NCI-H1694 (cell line): ENCODE measurements at regions not wholly inside any gene's neighbourhood (a gene's known extent, or its start where the extent isn't known, plus 50 kb on each side); places are given as distances from the start of the nearest gene placed in this dataset.

Experiments used
- DNase-seq: peaks from one replicate; lab custom pipeline; 2025; lab: John Stamatoyannopoulos, UW

DNA sequence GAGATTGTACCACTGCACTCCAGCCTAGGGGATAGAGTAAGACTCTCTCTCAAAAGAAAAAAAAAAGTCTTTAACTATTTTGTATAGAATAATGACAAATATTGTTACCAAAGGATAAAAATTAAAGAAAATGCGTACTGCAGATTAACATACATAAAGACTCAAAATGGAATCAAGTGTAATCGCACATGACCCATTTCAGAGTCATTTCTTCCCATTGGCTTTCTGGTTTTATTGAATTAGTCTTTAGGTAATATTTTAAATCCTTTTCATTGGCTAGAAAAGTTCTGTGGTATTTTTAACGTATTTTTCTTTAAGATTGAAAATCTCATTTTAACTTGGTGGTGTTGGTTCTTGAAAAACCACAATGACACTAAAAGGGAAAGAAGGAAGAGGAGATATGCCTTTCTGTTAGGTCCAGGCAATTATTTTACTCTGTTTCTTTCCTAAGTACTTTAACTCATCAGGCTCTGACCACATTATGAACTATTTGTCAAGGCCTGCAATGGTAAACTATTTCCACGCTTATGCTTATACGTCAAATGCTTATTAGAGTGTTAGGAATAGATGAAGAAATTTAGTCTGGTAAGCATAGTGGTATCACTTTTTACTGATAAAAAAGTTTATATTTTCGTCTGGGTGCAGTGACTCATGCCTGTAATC is 52.3 kb downstream of the PLEKHG1 start:
- no peak for DNase-seq

DNA sequence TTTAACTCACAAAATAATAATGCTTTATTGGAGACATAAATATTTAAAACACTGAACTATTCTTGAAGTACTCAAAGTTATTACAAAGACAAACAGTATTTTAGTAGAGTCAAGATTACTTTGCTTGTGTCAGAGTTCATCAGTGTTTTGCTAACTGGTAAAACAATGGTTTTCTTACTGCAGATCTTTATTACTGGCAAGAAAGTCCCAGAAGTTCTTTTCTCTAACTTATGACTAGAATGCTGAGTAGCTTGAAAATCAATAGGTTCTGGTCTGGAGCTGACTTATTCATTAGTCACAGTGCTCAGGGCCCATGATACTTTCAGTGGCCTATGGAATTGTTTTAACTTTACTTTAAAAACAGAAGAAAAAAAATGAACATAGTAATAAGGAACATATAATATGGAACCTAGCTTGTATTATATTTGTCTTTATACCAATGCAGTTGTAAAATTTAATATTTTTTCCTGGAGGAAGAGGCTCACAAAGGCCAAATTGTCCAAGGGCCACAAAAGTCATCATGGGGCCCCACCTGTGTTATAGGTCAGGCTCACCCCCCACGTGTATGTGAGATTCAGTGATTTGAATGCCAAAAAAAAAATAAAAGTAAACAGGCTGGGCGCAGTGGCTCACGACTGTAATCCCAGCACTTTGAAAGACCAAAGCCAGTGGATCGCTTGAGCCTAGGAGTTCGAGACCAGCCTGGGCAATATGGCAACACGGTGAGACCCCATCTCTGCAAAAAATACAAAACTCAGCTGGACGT is 53.3 kb downstream of the PLEKHG1 start:
- DNase-seq: no peak

DNA sequence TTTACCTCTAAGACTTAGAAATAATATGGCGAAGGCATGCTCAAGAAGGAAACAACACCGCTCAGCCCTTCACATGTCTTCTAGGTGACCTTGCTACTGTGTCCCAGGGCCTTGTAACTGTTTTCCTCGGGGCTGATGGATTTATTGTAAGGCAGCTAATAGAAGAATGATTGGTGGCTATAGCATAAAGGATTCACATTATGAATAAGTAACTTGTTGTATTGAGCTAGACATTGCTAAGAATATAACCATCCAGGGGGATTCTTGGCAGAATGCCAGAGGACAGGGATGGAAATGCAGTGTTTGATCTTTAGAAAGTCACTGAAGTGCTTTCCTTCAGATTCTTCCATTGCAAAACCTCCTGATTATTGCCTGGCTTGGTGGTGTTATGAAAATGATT is 54.9 kb downstream of the PLEKHG1 start:
- no peak for DNase-seq

DNA sequence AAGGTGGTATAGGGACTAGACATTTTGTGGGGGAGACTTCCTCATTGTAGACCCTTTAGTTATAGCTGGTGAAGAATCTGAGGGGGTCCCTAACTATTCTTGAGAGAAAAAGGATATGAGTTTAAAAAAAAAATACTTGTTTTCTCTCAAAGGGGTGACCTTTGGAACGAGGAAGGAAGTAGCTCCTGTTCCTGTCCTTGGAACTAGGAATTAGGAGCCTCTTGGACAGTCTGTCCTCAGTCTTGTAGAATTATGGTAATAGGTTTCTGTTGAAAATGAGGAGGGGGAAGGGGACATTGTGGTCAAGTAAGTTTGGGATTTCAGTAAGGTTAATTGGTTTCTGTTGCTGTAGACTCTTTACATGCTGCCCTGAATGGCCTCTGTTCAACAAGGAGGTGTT is 56.5 kb downstream of the PLEKHG1 start:
- DNase-seq: no peak

- DNase-seq: no peak
Measured at GRCh38 chr6:150658421-150658820, 58.7 kb downstream of the PLEKHG1 start.

DNA sequence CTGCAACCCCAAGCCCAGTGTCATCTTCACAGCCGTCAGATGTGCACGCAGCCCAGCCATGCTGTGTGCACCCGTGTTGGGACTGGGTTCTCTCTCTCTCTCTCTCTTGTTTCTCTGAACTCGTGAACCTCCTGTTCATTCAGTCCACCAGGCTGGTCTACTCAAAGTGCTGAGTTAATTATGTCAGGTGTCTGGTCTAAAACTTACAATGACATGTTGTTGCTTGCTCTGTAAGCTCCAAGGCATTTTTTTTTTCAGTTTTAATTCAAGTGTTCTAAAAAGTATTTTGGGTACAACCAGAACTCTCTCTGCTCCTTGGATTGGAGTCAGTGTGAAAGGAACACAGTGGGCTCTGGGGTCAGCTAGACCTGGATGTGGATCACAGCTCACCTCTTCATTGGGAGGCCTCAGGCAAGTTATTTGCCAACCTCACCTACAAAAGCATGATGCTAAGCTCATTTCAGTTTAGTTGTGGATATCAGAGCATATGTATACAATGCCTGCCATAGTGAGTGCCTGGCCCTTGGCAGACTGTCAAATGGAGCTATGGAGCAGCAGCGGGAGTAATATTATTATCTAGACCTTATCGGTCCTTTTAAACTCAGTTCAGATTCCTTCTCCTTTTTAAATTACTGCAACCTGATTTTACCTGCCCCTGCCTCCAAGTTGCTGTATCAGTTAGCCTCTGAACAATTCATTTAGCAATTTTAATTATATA is 59.5 kb downstream of the PLEKHG1 start:
- DNase-seq: peak; percentile 4

- no peak for DNase-seq
Measured at GRCh38 chr6:150661216-150662007, 61.7 kb downstream of the PLEKHG1 start.

DNA sequence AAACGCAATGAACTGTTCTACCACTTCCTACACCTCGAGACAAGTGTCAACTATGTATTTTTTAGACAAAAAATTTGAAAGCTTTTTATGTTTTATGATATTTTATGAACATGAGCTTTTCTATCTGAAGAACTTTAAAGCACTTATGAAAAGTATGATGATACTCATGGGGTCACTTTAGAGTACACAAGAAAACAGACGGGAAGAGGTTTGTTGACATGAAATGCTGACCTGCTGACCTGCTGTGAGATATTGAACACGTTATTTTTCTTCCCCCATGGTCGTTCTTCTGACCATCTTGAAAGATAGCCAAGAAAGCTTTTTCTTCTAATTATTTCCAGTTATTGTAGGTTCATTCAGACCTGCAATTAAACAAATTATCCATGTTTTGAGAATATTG is 63.1 kb downstream of the PLEKHG1 start:
- no peak for DNase-seq

- DNase-seq: no peak
Measured at GRCh38 chr6:150664091-150664490, 64.4 kb downstream of the PLEKHG1 start.

GRCh38 chr6:150666071-150666470 is 66.4 kb downstream of the PLEKHG1 start:
- no peak for DNase-seq

- DNase-seq: no peak
Measured at GRCh38 chr6:150667359-150667758, 67.7 kb downstream of the PLEKHG1 start.

- no peak for DNase-seq
Measured at GRCh38 chr6:150667977-150668716, 68.5 kb downstream of the PLEKHG1 start.

DNA sequence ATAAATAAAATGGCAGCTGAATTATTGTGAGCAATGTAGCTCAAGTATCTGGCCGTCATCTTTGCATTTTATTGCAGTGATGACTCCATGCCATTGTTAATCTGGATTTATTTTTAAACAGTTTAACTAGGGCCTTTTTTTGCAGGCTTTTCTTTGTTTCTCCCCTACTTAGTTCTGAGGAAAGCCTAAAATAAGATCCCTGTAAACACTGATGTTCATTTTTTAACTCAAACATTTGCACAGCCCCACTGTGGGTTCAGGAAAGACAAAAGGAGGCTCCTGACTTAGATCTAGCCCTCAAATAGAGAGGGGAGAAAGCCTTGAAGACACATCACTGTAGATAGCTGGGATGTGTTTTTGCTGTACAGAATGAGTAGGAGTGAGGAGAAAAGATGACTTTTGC is 69.2 kb downstream of the PLEKHG1 start:
- no peak for DNase-seq

- DNase-seq: no peak
Measured at GRCh38 chr6:150670311-150670710, 70.6 kb downstream of the PLEKHG1 start.

DNA sequence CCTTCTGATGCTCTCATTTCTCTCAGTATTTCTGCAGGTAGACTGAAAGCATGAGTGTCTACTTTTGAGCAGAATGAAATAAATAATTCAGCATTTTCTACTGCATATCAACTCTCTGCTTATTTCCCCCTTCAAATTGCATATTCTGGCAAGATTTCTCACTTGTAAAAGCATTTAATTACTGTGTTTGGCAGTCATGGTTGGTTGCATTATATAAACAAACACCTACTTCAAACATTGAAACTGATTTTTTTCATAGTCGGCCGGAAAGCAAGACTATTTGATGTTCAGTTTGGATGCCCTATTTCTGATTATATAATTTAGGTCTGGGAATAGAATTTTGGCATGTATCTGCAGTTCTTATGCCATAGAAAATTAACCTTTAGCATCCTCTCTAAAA is 73.1 kb downstream of the PLEKHG1 start:
- no peak for DNase-seq

DNA sequence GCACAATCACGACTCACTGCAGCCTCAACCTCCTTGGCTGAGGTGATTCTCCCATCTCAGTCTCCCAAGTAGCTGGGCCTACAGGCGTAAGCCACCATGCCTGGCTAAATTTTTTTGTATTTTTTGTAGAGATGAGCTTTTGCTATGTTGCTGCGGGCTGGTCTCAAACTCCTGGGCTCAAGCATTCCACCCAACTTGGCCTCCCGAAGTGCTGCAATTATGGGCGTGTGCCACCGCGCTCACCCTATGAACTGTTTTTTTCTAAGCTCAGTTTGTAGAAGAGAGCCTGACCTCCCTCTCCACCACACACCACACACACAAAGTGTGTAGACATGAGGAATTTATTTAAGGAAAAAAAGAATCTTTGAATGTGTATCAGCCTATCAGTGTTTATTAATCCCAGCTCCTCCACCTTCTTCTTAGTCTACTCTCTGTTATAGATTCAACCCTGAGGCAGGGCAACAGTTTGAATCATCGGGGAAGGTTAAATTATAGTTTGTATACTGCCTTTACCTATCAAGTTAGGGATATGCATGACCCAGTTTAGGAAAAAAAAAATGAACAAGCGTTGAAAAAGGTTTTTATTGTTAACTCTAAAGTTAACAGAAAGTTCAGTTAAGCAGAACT is 74.1 kb downstream of the PLEKHG1 start:
- no peak for DNase-seq

GRCh38 chr6:150676344-150676743 is 76.7 kb downstream of the PLEKHG1 start:
- DNase-seq: no peak

DNA sequence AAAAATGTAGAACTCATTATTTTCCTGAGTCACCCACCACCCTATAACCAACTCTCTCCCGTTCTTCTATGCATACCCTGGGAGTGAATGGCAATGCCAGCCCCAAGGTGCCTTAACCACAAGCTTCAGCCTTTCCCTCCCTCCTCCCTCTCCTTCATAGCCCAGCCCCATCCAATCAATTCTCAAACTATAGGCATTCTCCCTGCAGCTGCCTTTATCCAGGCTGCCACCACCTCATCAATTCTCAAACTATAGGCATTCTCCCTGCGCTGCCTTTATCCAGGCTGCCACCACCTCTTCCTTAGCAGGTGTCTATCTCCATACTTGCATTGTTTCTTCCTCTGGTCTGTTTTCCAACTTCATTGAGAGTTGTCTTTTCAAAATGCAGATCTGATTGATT is 77.1 kb downstream of the PLEKHG1 start:
- no peak for DNase-seq

- DNase-seq: no peak
Measured at GRCh38 chr6:150680510-150680909, 80.8 kb downstream of the PLEKHG1 start.

DNA sequence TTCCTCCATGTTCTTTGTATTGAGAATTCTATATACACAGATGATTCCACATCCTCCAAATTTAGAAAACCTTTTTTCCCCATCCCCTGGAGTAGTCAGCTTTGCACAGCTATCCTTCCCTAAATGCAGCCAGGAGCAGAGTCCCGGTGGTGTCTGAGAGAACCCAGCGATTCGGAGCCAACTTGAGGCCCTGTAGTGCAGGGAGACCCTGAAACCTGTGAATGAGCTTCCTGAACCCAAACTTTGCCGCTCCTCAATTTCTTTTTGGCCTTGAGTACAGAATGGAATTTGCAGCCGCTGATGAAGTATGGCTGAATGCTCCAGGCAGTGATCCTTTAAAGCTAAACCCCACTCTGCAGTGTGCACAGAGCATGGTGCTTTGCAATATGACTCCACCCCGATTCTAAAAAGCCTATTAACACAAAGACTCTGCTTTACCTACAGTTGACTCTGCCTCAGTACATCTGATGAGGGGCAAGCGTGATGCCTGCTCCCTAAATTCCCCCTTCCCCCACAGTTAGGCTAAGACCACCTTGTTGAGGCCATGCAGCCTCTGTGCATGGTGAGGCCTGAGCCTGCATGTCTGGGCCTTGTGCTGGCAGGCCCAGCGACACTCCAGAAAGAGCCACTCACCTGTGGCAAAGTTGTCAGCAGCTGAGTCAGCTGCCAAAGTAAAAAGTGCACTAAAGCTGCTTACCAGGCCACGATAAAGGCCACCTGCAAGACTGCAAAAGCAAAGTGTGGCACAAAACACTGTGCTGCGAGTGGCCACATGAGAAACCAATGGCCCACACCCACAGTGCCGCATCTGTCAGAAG is 82.1 kb downstream of the PLEKHG1 start:
- no peak for DNase-seq
